ENCODE measurements at regions not wholly inside any gene's neighbourhood (a gene's known extent, or its start where the extent isn't known, plus 50 kb on each side); places are given as distances from the start of the nearest gene placed in this dataset.

- Histone ChIP-seq H3K9me3 (ENCODE audit: control insufficient read depth, insufficient read depth, low read length) (no peaks in the 10 kb centered on the region; the same call in 1 of the 2 replicates), H3K27me3 (ENCODE audit: control insufficient read depth, insufficient read depth, low read length) (no peaks in the 10 kb centered on the region), H3K4me3 (ENCODE audit: low read depth, low read length) (no peak overlapping the region), H3K27ac (ENCODE audit: low read depth, low read length) (peak overlapping the region; percentile 81)
- ChIA-PET CTCF (interaction anchor here (1.4 to 1.7 kb wide), 2 partner anchors 47 to 897 kb away, joined by 4 to 6 read pairs; no protein-coding TSS in a partner anchor), POLR2A (interaction anchor here (0.8 to 1.6 kb wide), 5 partner anchors 18 to 201 kb away, joined by 3 to 5 read pairs (median 4); no protein-coding TSS in a partner anchor)
- DNase-seq (ENCODE audit: low read depth, low spot score): peak; percentile 78
- TF ChIP-seq CTCF (IDR thresholded peaks at IDR 0.05; ENCODE audit: low read depth, low read length): no peak
Observed at GRCh38 chr13:107258599-107259187, 690.8 kb upstream of the ARGLU1 start.

- ChIA-PET CTCF (no interaction called here), POLR2A (no interaction called here)
- TF ChIP-seq CTCF (IDR thresholded peaks at IDR 0.05; ENCODE audit: low read depth, low read length): no peak
- Histone ChIP-seq H3K27ac (ENCODE audit: low read depth, low read length) (no peak overlapping the region), H3K9me3 (ENCODE audit: control insufficient read depth, insufficient read depth, low read length) (no peaks in the 10 kb centered on the region; the same call in 1 of the 2 replicates), H3K4me3 (ENCODE audit: low read depth, low read length) (no peak overlapping the region), H3K27me3 (ENCODE audit: control insufficient read depth, insufficient read depth, low read length) (no peaks in the 10 kb centered on the region)
- DNase-seq (ENCODE audit: low read depth, low spot score): no peak
Observed at GRCh38 chr13:107254392-107254791, 686.5 kb upstream of the ARGLU1 start.

- no peak overlapping the region for H3K27ac ChIP-seq (ENCODE audit: low read depth, low read length)
- POLR2A ChIA-PET: no interaction called here
- no peak for DNase-seq (ENCODE audit: low read depth, low spot score)
- CTCF ChIA-PET: no interaction called here
- no peaks in the 10 kb centered on the region; the same call in 1 of the 2 replicates for H3K9me3 ChIP-seq (ENCODE audit: control insufficient read depth, insufficient read depth, low read length)
- no peaks in the 10 kb centered on the region for H3K27me3 ChIP-seq (ENCODE audit: control insufficient read depth, insufficient read depth, low read length)
- no peak overlapping the region for H3K4me3 ChIP-seq (ENCODE audit: low read depth, low read length)
- no peak for TF ChIP-seq CTCF (IDR thresholded peaks at IDR 0.05; ENCODE audit: low read depth, low read length)
Observed at GRCh38 chr13:107252428-107252827, 684.5 kb upstream of the ARGLU1 start.

- ChIA-PET CTCF (no interaction called here), POLR2A (no interaction called here)
- Histone ChIP-seq H3K27ac (ENCODE audit: low read depth, low read length) (no peak overlapping the region), H3K4me3 (ENCODE audit: low read depth, low read length) (no peak overlapping the region), H3K9me3 (ENCODE audit: control insufficient read depth, insufficient read depth, low read length) (no peaks in the 10 kb centered on the region; the same call in 1 of the 2 replicates), H3K27me3 (ENCODE audit: control insufficient read depth, insufficient read depth, low read length) (no peaks in the 10 kb centered on the region)
- DNase-seq (ENCODE audit: low read depth, low spot score): no peak
- no peak for TF ChIP-seq CTCF (IDR thresholded peaks at IDR 0.05; ENCODE audit: low read depth, low read length)
Observed at GRCh38 chr13:107252021-107252420, 684.1 kb upstream of the ARGLU1 start.

GRCh38 chr13:107251341-107251740 is 683.4 kb upstream of the ARGLU1 start:
- CTCF ChIA-PET: no interaction called here
- H3K27ac ChIP-seq (ENCODE audit: low read depth, low read length): no peak overlapping the region
- no peak overlapping the region for H3K4me3 ChIP-seq (ENCODE audit: low read depth, low read length)
- DNase-seq (ENCODE audit: low read depth, low spot score): no peak
- POLR2A ChIA-PET: no interaction called here
- no peaks in the 10 kb centered on the region; the same call in 1 of the 2 replicates for H3K9me3 ChIP-seq (ENCODE audit: control insufficient read depth, insufficient read depth, low read length)
- TF ChIP-seq CTCF (IDR thresholded peaks at IDR 0.05; ENCODE audit: low read depth, low read length): no peak
- H3K27me3 ChIP-seq (ENCODE audit: control insufficient read depth, insufficient read depth, low read length): no peaks in the 10 kb centered on the region
